Activated T-cell treated with anti-CD3 and anti-CD28 coated beads, Interleukin-2, amount 50 U/mL, for 4 hours (primary cell): ENCODE measurements at regions not wholly inside any gene's neighbourhood (a gene's known extent, or its start where the extent isn't known, plus 50 kb on each side); places are given as distances from the start of the nearest gene placed in this dataset.
"Not testable (repeated sequence)": the region's sequence is repeated elsewhere in the genome, so short reads cannot be mapped to it uniquely, and the experiment has no call there.

Experiments used
- ATAC-seq, 2 donors: fragments of 200-7000 bp; cut with Tn5 transposase; one replicate each; pipeline ENCODE4 v1.10.0; 2021
- DNase-seq: peaks from one replicate; pipeline ENCODE4 v3.0.0-alpha.2; 2020
- H3K27me3 Mint-ChIP-seq: one replicate; pipeline ENCODE4 v1.8.0; 2021; ENCODE audit warnings: low read depth, mixed read lengths
- H3K36me3 Mint-ChIP-seq: one replicate; pipeline ENCODE4 v1.8.0; 2022; ENCODE audit warnings: mixed read lengths; ENCODE audit not compliant: insufficient read depth
- H3K4me1 Mint-ChIP-seq: one replicate; pipeline ENCODE4 v1.8.0; 2021; ENCODE audit warnings: low read depth, mixed read lengths
- H3K4me3 Mint-ChIP-seq: one replicate; pipeline ENCODE4 v1.8.0; 2021; ENCODE audit warnings: mild to moderate bottlenecking, moderate library complexity, mixed read lengths
- H3K9me3 Mint-ChIP-seq: one replicate; pipeline ENCODE4 v1.8.0; 2021; ENCODE audit warnings: mixed read lengths

- DNase-seq (no peak), ATAC-seq (no peak)
- H3K9me3 Mint-ChIP-seq = peaks cover 1% of the 10 kb centered on the region
- no peaks in the 10 kb centered on the region for H3K36me3 Mint-ChIP-seq
- no peak overlapping the region for H3K4me3 Mint-ChIP-seq
- H3K4me1 Mint-ChIP-seq = no peaks in the 10 kb centered on the region
- peaks cover 18% of the 10 kb centered on the region for H3K27me3 Mint-ChIP-seq
Observed at GRCh38 chr14:103232031-103232808, 101.8 kb upstream of the EIF5 start.

GRCh38 chr14:103232831-103233319 is 101.2 kb upstream of the EIF5 start:
- Mint-ChIP-seq H3K4me1 (no peaks in the 10 kb centered on the region), H3K36me3 (no peaks in the 10 kb centered on the region), H3K4me3 (no peak overlapping the region), H3K27me3 (peaks cover 16% of the 10 kb centered on the region), H3K9me3 (peaks cover 7% of the 10 kb centered on the region)
- no peak for DNase-seq
- no peak for ATAC-seq

- no peak for DNase-seq
- Mint-ChIP-seq H3K4me3 (no peak overlapping the region), H3K36me3 (no peaks in the 10 kb centered on the region)
Observed at GRCh38 chr14:103233328-103233727, 100.7 kb upstream of the EIF5 start.

GRCh38 chr14:103234826-103235225 is 99.2 kb upstream of the EIF5 start:
- not testable (repeated sequence) for ATAC-seq, DNase-seq, H3K36me3 Mint-ChIP-seq, H3K4me3 Mint-ChIP-seq, H3K4me1 Mint-ChIP-seq
- H3K27me3 Mint-ChIP-seq = peaks cover 13% of the 10 kb centered on the region
- H3K9me3 Mint-ChIP-seq = peaks cover 26% of the 10 kb centered on the region

More at GRCh38 chr14:103233328-103233727, 100.7 kb upstream of the EIF5 start:
- no peaks in the 10 kb centered on the region for H3K4me1 Mint-ChIP-seq
- H3K27me3 Mint-ChIP-seq = peaks cover 13% of the 10 kb centered on the region
- H3K9me3 Mint-ChIP-seq = peaks cover 11% of the 10 kb centered on the region
- no peak for ATAC-seq

- not testable (repeated sequence) for H3K4me1 Mint-ChIP-seq, ATAC-seq, DNase-seq, H3K4me3 Mint-ChIP-seq, H3K36me3 Mint-ChIP-seq
- Mint-ChIP-seq H3K9me3 (peaks cover 27% of the 10 kb centered on the region), H3K27me3 (peaks cover 11% of the 10 kb centered on the region)
Observed at GRCh38 chr14:103235506-103235905, 98.5 kb upstream of the EIF5 start.

- peaks cover 34% of the 10 kb centered on the region for H3K27me3 Mint-ChIP-seq
- H3K4me3 Mint-ChIP-seq = no peak overlapping the region
- ATAC-seq (no peak), DNase-seq (no peak)
- H3K9me3 Mint-ChIP-seq = peaks cover 27% of the 10 kb centered on the region
- no peaks in the 10 kb centered on the region for H3K36me3 Mint-ChIP-seq
- H3K4me1 Mint-ChIP-seq = no peaks in the 10 kb centered on the region
Observed at GRCh38 chr14:103239751-103240150, 94.3 kb upstream of the EIF5 start.

GRCh38 chr14:103241531-103241930 is 92.5 kb upstream of the EIF5 start:
- H3K4me1 Mint-ChIP-seq = no peaks in the 10 kb centered on the region
- peaks cover 27% of the 10 kb centered on the region for H3K9me3 Mint-ChIP-seq
- H3K36me3 Mint-ChIP-seq = no peaks in the 10 kb centered on the region

GRCh38 chr14:103243764-103244737 is 90.0 kb upstream of the EIF5 start:
- Mint-ChIP-seq H3K36me3 (no peaks in the 10 kb centered on the region), H3K4me3 (no peak overlapping the region), H3K4me1 (no peaks in the 10 kb centered on the region), H3K27me3 (peaks cover 45% of the 10 kb centered on the region), H3K9me3 (peaks cover 8% of the 10 kb centered on the region)
- ATAC-seq (no peak), DNase-seq (no peak)

More at GRCh38 chr14:103241531-103241930, 92.5 kb upstream of the EIF5 start:
- no peak for DNase-seq
- ATAC-seq = no peak
- Mint-ChIP-seq H3K27me3 (peaks cover 36% of the 10 kb centered on the region), H3K4me3 (no peak overlapping the region)

- H3K36me3 Mint-ChIP-seq, H3K4me1 Mint-ChIP-seq, H3K9me3 Mint-ChIP-seq, H3K4me3 Mint-ChIP-seq, DNase-seq, ATAC-seq: not testable (repeated sequence)
- peaks cover 45% of the 10 kb centered on the region for H3K27me3 Mint-ChIP-seq
Observed at GRCh38 chr14:103245624-103246031, 88.4 kb upstream of the EIF5 start.

- H3K27me3 Mint-ChIP-seq = peaks cover 41% of the 10 kb centered on the region
- no peaks in the 10 kb centered on the region for H3K36me3 Mint-ChIP-seq
- no peaks in the 10 kb centered on the region for H3K4me1 Mint-ChIP-seq
- H3K4me3 Mint-ChIP-seq = no peak overlapping the region
- H3K9me3 Mint-ChIP-seq = no peaks in the 10 kb centered on the region
- DNase-seq = no peak
- ATAC-seq = no peak
Observed at GRCh38 chr14:103246070-103246469, 88.0 kb upstream of the EIF5 start.

GRCh38 chr14:103247169-103247606 is 86.8 kb upstream of the EIF5 start:
- DNase-seq (no peak), ATAC-seq (no peak)
- H3K36me3 Mint-ChIP-seq = no peaks in the 10 kb centered on the region
- H3K9me3 Mint-ChIP-seq = peaks cover 4% of the 10 kb centered on the region
- no peaks in the 10 kb centered on the region for H3K4me1 Mint-ChIP-seq
- no peak overlapping the region for H3K4me3 Mint-ChIP-seq
- H3K27me3 Mint-ChIP-seq = peaks cover 39% of the 10 kb centered on the region

- H3K4me3 Mint-ChIP-seq = no peak overlapping the region
- H3K9me3 Mint-ChIP-seq = peaks cover 4% of the 10 kb centered on the region
- H3K36me3 Mint-ChIP-seq = no peaks in the 10 kb centered on the region
- DNase-seq (no peak), ATAC-seq (no peak)
- H3K27me3 Mint-ChIP-seq = peaks cover 35% of the 10 kb centered on the region
- no peaks in the 10 kb centered on the region for H3K4me1 Mint-ChIP-seq
Observed at GRCh38 chr14:103250181-103250580, 83.9 kb upstream of the EIF5 start.

- ATAC-seq = no peak
Observed at GRCh38 chr14:103250874-103251273, 83.2 kb upstream of the EIF5 start.

GRCh38 chr14:103255555-103255954 is 78.5 kb upstream of the EIF5 start:
- Mint-ChIP-seq H3K4me3 (no peak overlapping the region), H3K36me3 (no peaks in the 10 kb centered on the region)
- no peak for ATAC-seq

More at GRCh38 chr14:103250874-103251273, 83.2 kb upstream of the EIF5 start:
- Mint-ChIP-seq H3K36me3 (no peaks in the 10 kb centered on the region), H3K9me3 (peaks cover 4% of the 10 kb centered on the region), H3K27me3 (peaks cover 37% of the 10 kb centered on the region), H3K4me3 (no peak overlapping the region), H3K4me1 (no peaks in the 10 kb centered on the region)
- no peak for DNase-seq

More at GRCh38 chr14:103255555-103255954, 78.5 kb upstream of the EIF5 start:
- DNase-seq = no peak
- Mint-ChIP-seq H3K9me3 (peaks cover 4% of the 10 kb centered on the region), H3K4me1 (peaks cover 4% of the 10 kb centered on the region), H3K27me3 (peaks cover 25% of the 10 kb centered on the region)
